Right ventricle myocardium superior (tissue), 1 donor: ENCODE measurements at regions not wholly inside any gene's neighbourhood (a gene's known extent, or its start where the extent isn't known, plus 50 kb on each side); places are given as distances from the start of the nearest gene placed in this dataset.

Source experiments
- ATAC-seq: fragments of 200-7000 bp; cut with Tn5 transposase; one replicate; pipeline ENCODE4 v1.9.1; 2020; ENCODE audit warnings: mild to moderate bottlenecking; ENCODE audit not compliant: poor library complexity
- DNase-seq: peaks from one replicate; pipeline ENCODE4 v3.0.0-alpha.2; 2020
- intact Hi-C: fragments of 100-400 bp; cut with DNase I; formaldehyde crosslinking; loops from one replicate; pipeline ENCODE4 v1.11.2; 2022
- donor health status: DM: no; HTN: yes; CAD: no; lungs with severe emphysema.

GRCh38 chr2:220489121-220489520 lies 861.7 kb downstream of the SLC4A3 start:
- no peak for ATAC-seq
- intact Hi-C loops: no loop called here
- DNase-seq: no peak

- no peak for DNase-seq
- intact Hi-C loops: no loop called here
- ATAC-seq: no peak
These were observed 864.2 kb downstream of the SLC4A3 start for GRCh38 chr2:220491670-220492069.

GRCh38 chr2:220493871-220494525 lies 866.6 kb downstream of the SLC4A3 start:
- DNase-seq: no peak
- no peak for ATAC-seq
- intact Hi-C loops: no loop called here

GRCh38 chr2:220496513-220496912 lies 869.1 kb downstream of the SLC4A3 start:
- ATAC-seq: no peak
- intact Hi-C loops: no loop called here
- DNase-seq: no peak

- intact Hi-C loops: no loop called here
- DNase-seq: peak; percentile 41
- ATAC-seq: no peak
These were observed 871.8 kb downstream of the SLC4A3 start for GRCh38 chr2:220499225-220499624.

GRCh38 chr2:220502539-220502938 lies 875.1 kb downstream of the SLC4A3 start:
- DNase-seq: no peak
- intact Hi-C loops: no loop called here
- ATAC-seq: no peak

- DNase-seq (no peak), ATAC-seq (no peak)
- intact Hi-C loops: no loop called here
These were observed 876.0 kb downstream of the SLC4A3 start for GRCh38 chr2:220503431-220503830.

GRCh38 chr2:220504938-220505503 lies 877.6 kb downstream of the SLC4A3 start:
- ATAC-seq (no peak), DNase-seq (no peak)
- intact Hi-C loops: no loop called here

GRCh38 chr2:220506466-220506865 lies 879.0 kb downstream of the SLC4A3 start:
- no peak for DNase-seq
- no peak for ATAC-seq
- intact Hi-C loops: no loop called here

GRCh38 chr2:220509096-220509757 lies 881.8 kb downstream of the SLC4A3 start:
- intact Hi-C loops: no loop called here
- ATAC-seq: no peak

GRCh38 chr2:220509966-220510365 lies 882.5 kb downstream of the SLC4A3 start:
- no peak for ATAC-seq
- intact Hi-C loops: no loop called here
- DNase-seq: no peak

More at GRCh38 chr2:220509096-220509757, 881.8 kb downstream of the SLC4A3 start:
- no peak for DNase-seq

GRCh38 chr2:220510668-220511067 lies 883.2 kb downstream of the SLC4A3 start:
- no peak for DNase-seq
- intact Hi-C loops: no loop called here
- ATAC-seq: no peak

- intact Hi-C loops: no loop called here
- DNase-seq (no peak), ATAC-seq (no peak)
These were observed 885.0 kb downstream of the SLC4A3 start for GRCh38 chr2:220512419-220512818.

GRCh38 chr2:220513573-220514288 lies 886.3 kb downstream of the SLC4A3 start:
- ATAC-seq: no peak
- DNase-seq: no peak
- intact Hi-C loops: no loop called here

GRCh38 chr2:220521551-220521950 lies 894.1 kb downstream of the SLC4A3 start:
- no peak for DNase-seq
- no peak for ATAC-seq
- intact Hi-C loops: no loop called here

- ATAC-seq (peak; percentile 55), DNase-seq (no peak)
These were observed 900.8 kb downstream of the SLC4A3 start for GRCh38 chr2:220528180-220528675.

GRCh38 chr2:220531216-220531615 lies 903.8 kb downstream of the SLC4A3 start:
- DNase-seq (no peak), ATAC-seq (no peak)
- intact Hi-C loops: no loop called here

More at GRCh38 chr2:220528180-220528675, 900.8 kb downstream of the SLC4A3 start:
- intact Hi-C loops: no loop called here

- ATAC-seq (no peak), DNase-seq (no peak)
- intact Hi-C loops: no loop called here
These were observed 906.1 kb downstream of the SLC4A3 start for GRCh38 chr2:220533485-220533884.

- DNase-seq (no peak), ATAC-seq (no peak)
- intact Hi-C loops: no loop called here
These were observed 912.1 kb downstream of the SLC4A3 start for GRCh38 chr2:220539481-220539880.
